SK-N-MC (cell line): ENCODE measurements at regions not wholly inside any gene's neighbourhood (a gene's known extent, or its start where the extent isn't known, plus 50 kb on each side); places are given as distances from the start of the nearest gene placed in this dataset.

Experiments
- EZH2 ChIP-seq: fragments of 200-600 bp; sonication (generic); IDR thresholded peaks from one replicate; pipeline ENCODE4 v1.6.1; 2017; ENCODE audit warnings: antibody characterized with exemption
- FOXP2 ChIP-seq: optimal IDR thresholded peaks from 2 replicates; pipeline ENCODE3; 2011; ENCODE audit warnings: mild to moderate bottlenecking, moderate library complexity; ENCODE audit not compliant: insufficient read depth; ENCODE audit errors: extremely low read length, control extremely low read depth
- POLR2AphosphoS5 ChIP-seq: IDR thresholded peaks from 2 replicates; pipeline ENCODE4 v1.6.1; 2012; ENCODE audit warnings: mild to moderate bottlenecking, low read depth, low read length, borderline replicate concordance

GRCh38 chrX:38960137-38960536 is 158.9 kb downstream of the MID1IP1 start:
- TF ChIP-seq POLR2AphosphoS5 (no peak), EZH2 (no peak), FOXP2 (no peak)
